ENCODE measurements at regions not wholly inside any gene's neighbourhood (a gene's known extent, or its start where the extent isn't known, plus 50 kb on each side); places are given as distances from the start of the nearest gene placed in this dataset.
A peak's percentile ranks its signal among the peaks of the same experiment; 100 is the strongest.

DNA sequence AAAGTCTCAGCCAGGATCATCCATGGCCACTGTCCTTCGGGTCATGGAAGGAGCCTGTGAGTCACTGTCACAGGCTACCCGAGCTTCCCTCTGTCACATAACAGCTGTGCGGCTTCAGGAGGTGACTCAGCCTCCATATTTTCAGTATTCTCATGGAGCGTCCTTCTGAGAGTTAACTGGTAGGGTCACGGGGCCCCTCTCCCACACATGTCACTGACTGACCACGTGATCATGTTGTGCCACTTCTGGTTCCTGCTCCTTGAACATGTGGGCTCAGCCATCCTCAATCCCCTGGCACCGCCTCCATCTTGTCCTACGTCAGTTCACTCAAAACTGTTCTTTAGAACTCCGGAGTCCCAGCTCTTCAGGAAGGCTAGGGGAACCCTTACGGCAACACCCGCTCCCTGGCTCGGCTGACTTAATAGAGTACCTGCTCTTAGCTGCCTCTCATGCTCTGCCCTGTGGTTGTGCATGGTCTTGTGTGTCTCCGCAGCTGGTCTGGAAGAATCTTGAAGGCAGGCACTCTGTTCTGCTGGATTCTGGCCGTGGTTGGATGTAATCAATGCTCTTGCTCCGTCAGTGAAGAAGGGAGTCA lies 182.8 kb downstream of the ICE1 start:
- TF ChIP-seq, protein P1, sequence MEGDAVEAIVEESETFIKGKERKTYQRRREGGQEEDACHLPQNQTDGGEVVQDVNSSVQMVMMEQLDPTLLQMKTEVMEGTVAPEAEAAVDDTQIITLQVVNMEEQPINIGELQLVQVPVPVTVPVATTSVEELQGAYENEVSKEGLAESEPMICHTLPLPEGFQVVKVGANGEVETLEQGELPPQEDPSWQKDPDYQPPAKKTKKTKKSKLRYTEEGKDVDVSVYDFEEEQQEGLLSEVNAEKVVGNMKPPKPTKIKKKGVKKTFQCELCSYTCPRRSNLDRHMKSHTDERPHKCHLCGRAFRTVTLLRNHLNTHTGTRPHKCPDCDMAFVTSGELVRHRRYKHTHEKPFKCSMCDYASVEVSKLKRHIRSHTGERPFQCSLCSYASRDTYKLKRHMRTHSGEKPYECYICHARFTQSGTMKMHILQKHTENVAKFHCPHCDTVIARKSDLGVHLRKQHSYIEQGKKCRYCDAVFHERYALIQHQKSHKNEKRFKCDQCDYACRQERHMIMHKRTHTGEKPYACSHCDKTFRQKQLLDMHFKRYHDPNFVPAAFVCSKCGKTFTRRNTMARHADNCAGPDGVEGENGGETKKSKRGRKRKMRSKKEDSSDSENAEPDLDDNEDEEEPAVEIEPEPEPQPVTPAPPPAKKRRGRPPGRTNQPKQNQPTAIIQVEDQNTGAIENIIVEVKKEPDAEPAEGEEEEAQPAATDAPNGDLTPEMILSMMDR (conservative IDR thresholded peaks at IDR 0.05; ENCODE audit: low read depth, low read length): no peak
- no peak for TF ChIP-seq EZH2phosphoT487 (IDR thresholded peaks at IDR 0.05; ENCODE audit: borderline replicate concordance, low read length)
- TF ChIP-seq EZH2 (IDR thresholded peaks at IDR 0.05; ENCODE audit: low read length, unreplicated experiment): no peak
- Histone ChIP-seq H3K27ac (ENCODE audit: low read length) (no peak overlapping the region), H3K9ac (ENCODE audit: low read length) (no peak overlapping the region), H3K27me3 (ENCODE audit: low read length) (peaks cover 28% of the 10 kb centered on the region), H4K20me1 (ENCODE audit: low read length) (no peaks in the 10 kb centered on the region), H3K36me3 (ENCODE audit: low read depth, low read length) (no peaks in the 10 kb centered on the region), H3K79me2 (ENCODE audit: low read length) (no peaks in the 10 kb centered on the region), H3K4me1 (ENCODE audit: insufficient read depth, low read length) (no peaks in the 10 kb centered on the region), H3F3A (ENCODE audit: low read length, unreplicated experiment) (no peaks in the 10 kb centered on the region), H3K4me3 (ENCODE audit: low read length) (no peak overlapping the region), H2AFZ (ENCODE audit: low read length) (0 out of 2 replicates have a peak overlapping the region, but pooled peaks have one; percentile 6), H3K9me2 (replicated peaks; ENCODE audit: low read length) (no peaks in the 10 kb centered on the region), H3K4me2 (ENCODE audit: low read length) (no peak overlapping the region), H3K9me3 (ENCODE audit: low read length) (no peaks in the 10 kb centered on the region)
- intact Hi-C loops (cut with micrococcal nuclease): no loop called here
- POLR2A ChIA-PET (ENCODE audit: unreplicated experiment): no interaction called here
- ATAC-seq: no peak
- peak; percentile 27 for DNase-seq
- CTCF ChIA-PET: no interaction called here
- no TSS peak for BruUV-seq (replicated peaks)

DNA sequence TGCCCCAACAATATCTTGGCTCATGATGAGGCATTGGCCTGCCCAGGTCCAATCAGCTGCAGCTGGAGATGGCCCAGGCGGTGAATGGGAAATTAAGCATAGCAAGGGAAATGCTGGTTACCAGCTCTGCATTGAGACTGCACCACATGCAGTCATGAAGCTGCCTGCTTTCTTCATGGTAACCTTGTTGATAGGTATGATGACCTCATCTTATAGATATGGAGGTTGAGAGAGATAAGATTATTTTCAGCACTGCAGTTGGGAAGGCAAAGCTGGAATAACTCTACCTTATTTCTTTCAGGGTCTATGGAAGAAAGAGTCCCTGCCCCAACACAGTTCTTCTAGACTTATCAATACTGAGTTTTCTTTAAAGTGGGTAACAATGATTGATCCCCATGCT lies 180.1 kb downstream of the ICE1 start:
- Histone ChIP-seq H3K27me3 (ENCODE audit: low read length) (peaks cover 13% of the 10 kb centered on the region), H3K9ac (ENCODE audit: low read length) (no peak overlapping the region), H3K27ac (ENCODE audit: low read length) (no peak overlapping the region), H3K9me3 (ENCODE audit: low read length) (no peaks in the 10 kb centered on the region), H3K4me2 (ENCODE audit: low read length) (no peak overlapping the region), H2AFZ (ENCODE audit: low read length) (no peak overlapping the region), H4K20me1 (ENCODE audit: low read length) (no peaks in the 10 kb centered on the region), H3F3A (ENCODE audit: low read length, unreplicated experiment) (no peaks in the 10 kb centered on the region), H3K4me3 (ENCODE audit: low read length) (no peak overlapping the region), H3K79me2 (ENCODE audit: low read length) (no peaks in the 10 kb centered on the region), H3K9me2 (replicated peaks; ENCODE audit: low read length) (no peaks in the 10 kb centered on the region), H3K36me3 (ENCODE audit: low read depth, low read length) (no peaks in the 10 kb centered on the region), H3K4me1 (ENCODE audit: insufficient read depth, low read length) (peaks cover 5% of the 10 kb centered on the region; the same call in 1 of the 2 replicates)
- ATAC-seq (no peak), DNase-seq (no peak)
- intact Hi-C loops (cut with micrococcal nuclease): no loop called here
- ChIA-PET CTCF (no interaction called here), POLR2A (ENCODE audit: unreplicated experiment) (no interaction called here)
- TF ChIP-seq, protein P1 (conservative IDR thresholded peaks at IDR 0.05; ENCODE audit: low read depth, low read length): no peak
- no peak for TF ChIP-seq EZH2 (IDR thresholded peaks at IDR 0.05; ENCODE audit: low read length, unreplicated experiment)
- TF ChIP-seq EZH2phosphoT487 (IDR thresholded peaks at IDR 0.05; ENCODE audit: borderline replicate concordance, low read length): no peak
- BruUV-seq (replicated peaks): no TSS peak

DNA sequence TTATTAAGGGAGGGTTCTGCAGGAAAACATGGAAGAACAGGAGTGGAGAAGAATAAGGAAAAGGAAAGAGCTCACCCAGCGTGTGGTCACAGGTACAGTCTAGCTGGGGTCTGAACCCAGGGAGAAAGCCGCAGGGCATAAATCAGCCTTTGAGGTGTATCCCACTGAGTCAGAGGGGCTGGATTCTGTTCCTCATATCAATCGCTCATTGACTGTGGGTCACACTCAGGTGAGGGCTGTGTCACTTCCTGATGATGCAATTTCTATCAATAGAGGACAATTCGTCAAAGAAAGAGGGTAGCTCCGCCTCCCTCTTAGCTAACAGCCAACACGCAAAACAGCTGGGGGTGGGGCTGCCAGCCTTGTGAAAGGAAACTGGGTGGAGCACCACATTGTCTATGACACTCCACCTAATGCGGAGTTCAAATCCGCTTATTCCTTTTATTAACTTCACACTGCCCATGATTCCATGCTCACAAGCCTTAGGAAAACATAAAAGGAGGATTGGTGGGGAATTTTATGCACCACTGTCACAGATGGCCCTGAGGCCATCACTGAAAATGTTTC lies 176.2 kb downstream of the ICE1 start:
- ATAC-seq (no peak), DNase-seq (peak; percentile 73)
- ChIA-PET CTCF (no interaction called here), POLR2A (ENCODE audit: unreplicated experiment) (no interaction called here)
- no peaks in the 10 kb centered on the region for H4K20me1 ChIP-seq (ENCODE audit: low read length)
- H3K9me3 ChIP-seq (ENCODE audit: low read length): no peaks in the 10 kb centered on the region
- H3K9ac ChIP-seq (ENCODE audit: low read length): no peak overlapping the region
- H3K9me2 ChIP-seq (replicated peaks; ENCODE audit: low read length): no peaks in the 10 kb centered on the region
- no peak overlapping the region for H3K4me3 ChIP-seq (ENCODE audit: low read length)
- BruUV-seq (replicated peaks): no TSS peak
- no peak overlapping the region for H2AFZ ChIP-seq (ENCODE audit: low read length)
- H3K27me3 ChIP-seq (ENCODE audit: low read length): peaks cover 6% of the 10 kb centered on the region; the same call in 1 of the 2 replicates
- intact Hi-C loops (cut with micrococcal nuclease): no loop called here
- no peak overlapping the region for H3K27ac ChIP-seq (ENCODE audit: low read length)
- peaks cover 5% of the 10 kb centered on the region; the same call in 1 of the 2 replicates for H3K4me1 ChIP-seq (ENCODE audit: insufficient read depth, low read length)
- TF ChIP-seq EZH2 (IDR thresholded peaks at IDR 0.05; ENCODE audit: low read length, unreplicated experiment) (no peak), EZH2phosphoT487 (IDR thresholded peaks at IDR 0.05; ENCODE audit: borderline replicate concordance, low read length) (no peak)
- TF ChIP-seq, protein P1 (conservative IDR thresholded peaks at IDR 0.05; ENCODE audit: low read depth, low read length): no peak
- H3K79me2 ChIP-seq (ENCODE audit: low read length): no peaks in the 10 kb centered on the region
- no peaks in the 10 kb centered on the region for H3F3A ChIP-seq (ENCODE audit: low read length, unreplicated experiment)
- H3K4me2 ChIP-seq (ENCODE audit: low read length): 0 out of 2 replicates have a peak overlapping the region, but pooled peaks have one; percentile 1
- H3K36me3 ChIP-seq (ENCODE audit: low read depth, low read length): no peaks in the 10 kb centered on the region

All from PC-3 (cell line).